GM12872 (cell line): ENCODE measurements at regions not wholly inside any gene's neighbourhood (a gene's known extent, or its start where the extent isn't known, plus 50 kb on each side); places are given as distances from the start of the nearest gene placed in this dataset.

Source experiments
- TF ChIP-seq, protein P1 (sequence below): IDR thresholded peaks from 3 replicates; pipeline ENCODE4 v1.5.1; 2011; ENCODE audit warnings: low read depth, mild to moderate bottlenecking, low read length, moderate library complexity; ENCODE audit not compliant: insufficient read depth

GRCh38 chr2:21561965-21562364 lies 438.2 kb downstream of the TDRD15 start:
- TF ChIP-seq, protein P1, sequence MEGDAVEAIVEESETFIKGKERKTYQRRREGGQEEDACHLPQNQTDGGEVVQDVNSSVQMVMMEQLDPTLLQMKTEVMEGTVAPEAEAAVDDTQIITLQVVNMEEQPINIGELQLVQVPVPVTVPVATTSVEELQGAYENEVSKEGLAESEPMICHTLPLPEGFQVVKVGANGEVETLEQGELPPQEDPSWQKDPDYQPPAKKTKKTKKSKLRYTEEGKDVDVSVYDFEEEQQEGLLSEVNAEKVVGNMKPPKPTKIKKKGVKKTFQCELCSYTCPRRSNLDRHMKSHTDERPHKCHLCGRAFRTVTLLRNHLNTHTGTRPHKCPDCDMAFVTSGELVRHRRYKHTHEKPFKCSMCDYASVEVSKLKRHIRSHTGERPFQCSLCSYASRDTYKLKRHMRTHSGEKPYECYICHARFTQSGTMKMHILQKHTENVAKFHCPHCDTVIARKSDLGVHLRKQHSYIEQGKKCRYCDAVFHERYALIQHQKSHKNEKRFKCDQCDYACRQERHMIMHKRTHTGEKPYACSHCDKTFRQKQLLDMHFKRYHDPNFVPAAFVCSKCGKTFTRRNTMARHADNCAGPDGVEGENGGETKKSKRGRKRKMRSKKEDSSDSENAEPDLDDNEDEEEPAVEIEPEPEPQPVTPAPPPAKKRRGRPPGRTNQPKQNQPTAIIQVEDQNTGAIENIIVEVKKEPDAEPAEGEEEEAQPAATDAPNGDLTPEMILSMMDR = no peak

GRCh38 chr2:21567395-21567794 lies 443.6 kb downstream of the TDRD15 start:
- TF ChIP-seq, protein P1 = no peak

GRCh38 chr2:21571686-21572085 lies 447.9 kb downstream of the TDRD15 start:
- TF ChIP-seq, protein P1 = no peak

- TF ChIP-seq, protein P1 = no peak
Observed at GRCh38 chr2:21580391-21580790, 456.6 kb downstream of the TDRD15 start.

- TF ChIP-seq, protein P1 = no peak
Observed at GRCh38 chr2:21585881-21586280, 462.1 kb downstream of the TDRD15 start.

GRCh38 chr2:21590026-21590690 lies 466.4 kb downstream of the TDRD15 start:
- TF ChIP-seq, protein P1 = no peak

GRCh38 chr2:21591926-21592325 lies 468.2 kb downstream of the TDRD15 start:
- TF ChIP-seq, protein P1 = no peak
